NCI-H2081 treated with DMSO at 0.1 percent for 48 hours (cell line): ENCODE measurements at regions not wholly inside any gene's neighbourhood (a gene's known extent, or its start where the extent isn't known, plus 50 kb on each side); places are given as distances from the start of the nearest gene placed in this dataset.
A peak's percentile ranks its signal among the peaks of the same experiment; 100 is the strongest.

ENCODE experiments used
- DNase-seq: peaks from one replicate; lab custom pipeline; 2025; lab: John Stamatoyannopoulos, UW

DNA sequence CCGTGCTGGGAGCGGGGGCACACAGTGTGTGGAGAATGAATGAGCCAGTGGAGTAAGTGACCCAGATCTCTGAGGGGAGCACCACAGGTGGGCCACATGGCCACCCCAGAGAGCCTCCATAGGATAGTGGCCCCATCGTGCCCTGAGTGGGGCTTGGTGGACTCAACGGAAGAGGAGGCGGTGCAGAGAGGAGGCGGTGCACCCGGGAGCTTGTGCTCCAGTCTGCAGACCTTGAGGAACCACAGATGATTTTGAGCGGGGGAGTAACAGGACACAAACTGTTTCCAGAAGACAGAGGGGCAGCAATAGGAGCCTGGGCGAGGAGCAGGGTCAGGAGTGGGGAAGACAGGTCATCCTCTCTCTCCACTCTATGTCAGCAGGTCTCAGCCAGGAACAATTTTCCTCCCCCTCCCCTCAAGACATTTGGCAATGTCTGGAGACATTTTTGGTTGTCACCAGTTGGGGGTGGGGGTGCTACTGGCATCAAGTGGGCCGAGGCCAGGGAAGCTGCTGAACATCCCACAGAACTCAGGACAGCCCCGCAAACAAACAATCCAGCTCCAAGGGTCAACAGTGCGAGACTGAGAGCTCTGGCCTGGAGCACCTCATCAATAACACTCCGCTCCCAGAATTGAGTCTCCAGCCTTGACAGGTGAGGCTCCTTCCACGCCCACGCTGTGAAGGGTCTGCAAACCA is 182.2 kb downstream of the USP12 start:
- DNase-seq: no peak

DNA sequence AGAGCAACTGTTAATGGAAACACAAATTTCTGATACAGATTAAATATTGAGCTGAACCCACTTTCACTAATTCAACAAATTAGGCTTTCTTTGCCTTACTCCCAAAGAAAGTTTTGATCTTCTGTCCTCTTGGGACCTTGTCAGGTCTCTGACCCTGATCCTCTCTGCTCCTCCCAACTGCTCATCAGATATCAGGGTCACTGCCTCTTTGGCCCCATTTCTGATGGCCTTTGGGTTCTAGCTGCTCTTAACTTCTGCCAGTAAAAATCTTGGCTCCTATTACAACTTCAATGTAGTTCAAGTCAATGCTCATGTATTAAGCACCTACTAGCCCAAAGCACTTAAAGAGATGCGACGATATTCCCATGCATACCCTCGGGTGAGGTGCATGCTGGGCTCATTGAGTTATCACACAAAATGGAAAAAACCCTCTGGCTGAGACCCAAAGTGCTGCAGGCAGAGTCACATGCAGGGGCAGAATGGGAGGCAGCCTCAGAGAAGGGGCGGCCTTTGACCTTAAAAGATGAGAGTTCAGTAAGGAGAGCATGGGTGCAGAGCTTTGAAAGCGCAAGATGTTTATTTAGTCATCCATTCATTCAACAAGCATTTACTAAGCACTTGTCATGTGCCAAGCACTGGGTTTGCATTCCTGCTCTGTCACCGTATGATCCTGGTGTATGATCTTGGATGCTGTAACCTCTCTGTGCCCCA is 183.4 kb downstream of the USP12 start:
- no peak for DNase-seq

DNA sequence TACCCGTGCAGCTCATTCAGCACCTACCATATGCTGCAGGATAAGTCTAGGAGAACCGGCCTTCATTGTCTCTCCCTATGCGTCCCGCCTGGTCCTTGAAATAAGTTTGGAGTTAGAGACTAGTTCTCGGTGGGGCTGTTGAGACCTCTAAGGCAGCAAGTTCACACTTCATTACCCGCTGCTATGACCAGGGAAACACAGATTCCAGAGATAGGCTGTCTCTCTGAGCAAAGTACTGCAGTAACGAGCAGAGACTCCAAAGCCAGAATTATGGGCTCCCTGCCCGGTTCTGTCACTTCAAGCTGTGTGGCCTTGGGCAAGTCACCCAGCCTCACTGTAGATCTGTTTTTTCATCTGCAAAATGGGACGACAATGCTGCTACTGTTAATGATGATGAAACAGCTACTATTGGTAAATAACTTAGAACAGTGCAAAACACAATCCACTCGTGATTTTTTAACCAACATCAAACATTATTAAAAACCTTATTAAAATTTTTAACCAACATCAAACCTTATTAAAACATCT is 184.1 kb downstream of the USP12 start:
- no peak for DNase-seq

DNA sequence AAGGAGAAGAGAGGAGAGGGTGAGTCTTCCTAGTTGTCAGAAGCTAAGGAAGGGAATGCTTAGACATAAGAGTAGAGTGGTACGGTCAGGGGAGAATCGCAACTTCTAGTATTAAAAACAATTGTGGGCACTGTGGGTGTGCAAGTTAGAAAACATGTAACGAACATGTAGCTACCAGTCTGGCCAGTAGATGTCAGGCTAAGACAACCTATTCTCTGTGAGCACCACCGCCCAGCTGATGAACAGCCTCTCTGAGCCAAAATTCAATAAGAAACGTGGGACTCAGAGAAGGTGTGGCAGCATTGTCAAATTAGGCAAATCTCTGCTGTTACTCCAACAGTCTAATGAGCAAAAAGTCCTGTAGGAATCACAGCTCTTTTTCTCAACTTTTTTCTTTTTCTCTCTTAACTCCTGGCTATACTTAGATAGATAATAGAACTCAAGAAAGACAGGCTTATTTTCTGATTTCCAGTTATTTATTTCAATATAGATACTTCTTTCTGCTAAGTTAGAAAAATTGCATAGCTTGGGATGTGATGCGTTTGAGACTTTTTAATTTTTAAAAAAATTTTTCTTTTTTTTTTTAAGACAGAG is 186.2 kb downstream of the USP12 start:
- no peak for DNase-seq

DNA sequence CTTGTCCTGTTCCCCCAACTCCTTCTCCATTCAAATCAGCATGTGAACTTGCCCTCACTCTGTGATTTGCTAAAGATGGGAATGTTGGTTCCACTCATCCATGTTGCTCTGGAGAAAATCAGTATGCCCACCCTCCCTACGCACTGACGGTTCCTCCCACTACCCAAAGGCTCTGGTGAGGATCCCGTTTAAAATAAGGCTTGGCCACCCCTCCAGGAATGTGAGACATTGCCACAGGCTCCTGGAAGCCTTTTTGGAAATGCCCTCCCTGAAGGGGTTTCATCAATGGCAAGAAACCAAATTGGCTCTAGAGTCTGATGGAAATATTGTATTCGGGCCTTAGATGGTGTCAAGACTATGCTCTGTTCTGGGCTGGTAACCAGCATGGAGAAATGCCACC is 187.3 kb downstream of the USP12 start:
- DNase-seq: no peak

DNA sequence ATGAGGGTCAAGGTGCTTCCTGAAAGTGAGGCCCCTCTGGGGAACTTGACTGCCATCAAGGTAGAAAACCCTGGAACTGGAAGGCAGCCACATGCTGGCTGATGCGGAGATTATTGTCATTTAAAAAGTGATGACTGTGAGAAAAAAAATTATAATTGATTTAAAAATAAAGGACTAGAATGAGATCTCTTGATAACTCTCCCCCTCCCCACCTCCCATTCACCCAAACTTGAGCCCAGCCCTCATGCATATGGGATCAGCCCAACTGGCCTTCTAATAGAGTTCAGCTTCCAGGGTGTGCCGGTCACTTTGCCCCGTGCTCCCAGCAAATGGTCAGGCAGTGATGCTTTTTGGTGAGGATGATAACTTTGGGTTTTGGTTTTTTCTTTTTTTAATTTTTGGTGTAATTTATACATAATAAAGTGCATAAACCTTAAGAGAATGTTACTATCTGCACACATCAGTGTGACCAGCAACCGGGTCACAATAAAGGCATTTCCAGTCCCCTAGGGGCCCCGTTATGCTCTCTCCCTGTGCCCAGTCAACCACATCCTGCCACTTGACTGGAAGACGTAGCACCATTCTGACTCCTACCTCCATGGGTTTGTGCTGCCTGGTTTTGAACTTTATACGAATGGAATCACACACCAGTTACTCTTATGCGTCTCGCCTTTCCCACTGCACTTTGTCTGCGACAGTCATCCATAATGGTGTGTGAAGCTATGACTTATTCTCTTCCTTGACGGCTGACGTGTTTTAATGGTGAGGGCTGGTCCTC is 187.9 kb downstream of the USP12 start:
- no peak for DNase-seq

DNA sequence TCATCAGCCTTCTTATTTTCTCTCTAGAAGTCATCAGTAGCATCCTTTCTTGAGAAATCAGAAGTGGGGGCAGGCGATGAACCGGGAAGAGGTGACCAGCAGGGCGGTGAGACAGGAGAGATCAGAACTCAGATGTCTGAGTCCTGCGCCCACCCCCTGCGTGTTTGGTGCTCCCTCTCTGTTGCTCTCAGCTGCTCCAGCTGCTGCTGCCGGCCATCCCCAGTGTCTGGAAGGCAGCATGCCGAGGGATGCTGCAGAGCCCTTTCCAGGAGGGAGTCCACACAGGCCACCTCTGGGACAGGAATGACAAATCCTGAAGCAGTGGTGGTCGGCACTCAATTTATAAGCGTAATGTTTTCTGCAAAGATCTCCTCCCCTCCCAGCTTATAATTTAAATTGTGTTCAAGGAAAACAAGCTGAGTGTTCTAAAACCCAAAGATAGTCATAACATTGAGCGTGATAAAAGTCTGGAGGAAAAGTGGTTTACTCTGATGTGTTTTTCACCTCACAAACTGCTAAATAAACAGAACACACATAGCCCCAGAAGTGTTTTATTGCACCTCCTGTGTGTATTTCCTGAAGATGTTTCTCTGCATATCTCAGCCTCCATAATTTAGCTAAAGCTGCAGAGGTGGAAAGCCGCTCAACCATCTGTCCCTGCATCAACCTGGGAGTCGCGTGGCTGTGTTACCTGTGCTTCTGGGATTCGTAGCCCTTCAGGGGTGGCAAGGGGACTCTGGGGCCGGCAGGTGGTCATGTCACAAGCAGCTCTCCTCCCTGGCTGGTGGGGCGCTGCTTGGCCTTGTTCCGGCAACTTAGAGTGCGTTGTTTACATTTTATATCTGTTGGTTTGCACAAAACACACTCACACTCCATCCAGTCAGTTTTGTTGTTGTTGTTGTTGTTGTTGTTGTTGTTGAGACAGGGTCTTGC is 191.2 kb downstream of the USP12 start:
- DNase-seq: no peak

DNA sequence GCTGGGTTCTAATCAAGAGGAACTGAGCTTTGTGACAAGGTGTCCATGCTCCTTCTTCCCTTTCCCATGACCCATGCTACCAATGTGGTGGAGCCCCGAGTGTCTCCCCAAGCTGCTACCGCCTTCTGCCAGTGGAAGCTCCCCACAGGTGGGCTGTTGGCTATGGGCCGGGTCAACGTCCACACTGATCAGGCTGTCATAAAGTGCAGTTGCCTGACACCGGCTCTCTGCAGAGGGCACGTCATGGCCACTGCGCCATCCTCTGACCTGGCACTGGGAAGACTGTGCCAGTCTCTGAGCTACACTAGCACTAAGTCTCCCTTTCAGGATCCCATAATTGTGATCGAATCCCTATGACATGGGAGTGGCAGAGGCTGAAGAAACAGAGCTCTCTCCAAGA is 192.3 kb downstream of the USP12 start:
- no peak for DNase-seq

DNA sequence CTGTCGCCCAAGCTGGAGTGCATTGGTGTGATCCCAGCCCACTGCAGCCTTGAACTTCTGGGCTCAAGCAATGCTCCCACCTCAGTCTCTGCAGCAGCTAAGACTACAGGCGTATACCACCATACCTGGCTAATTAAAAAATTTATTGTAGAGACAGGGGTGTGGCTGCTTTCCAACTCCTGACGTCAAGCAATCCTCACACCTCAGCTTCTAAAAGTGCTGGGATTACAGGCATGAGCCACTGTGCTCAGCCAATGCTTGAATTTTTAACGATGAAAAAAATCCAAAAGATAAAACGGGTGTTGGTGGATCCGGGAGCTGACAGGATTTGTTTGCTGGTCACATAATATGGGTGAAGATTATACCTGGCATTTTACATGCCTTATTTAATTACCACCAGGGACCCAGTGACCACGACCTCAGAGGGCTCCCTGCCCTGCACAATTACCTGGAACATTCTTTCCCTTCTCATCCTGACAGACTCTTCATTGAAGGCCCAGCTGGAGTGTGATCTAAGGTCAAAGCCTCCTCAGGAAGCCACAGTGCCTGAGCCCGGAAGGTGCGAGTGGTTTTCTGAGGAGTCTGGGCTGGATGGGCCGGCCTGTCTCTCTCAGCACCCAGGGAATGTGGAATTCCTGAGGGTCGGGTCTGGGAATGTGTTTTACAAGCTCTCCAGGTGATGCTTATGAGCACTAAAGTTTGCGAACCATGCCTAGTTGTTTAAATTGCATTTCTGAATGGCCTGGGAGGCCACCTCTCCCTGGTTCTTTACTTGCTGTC is 193.3 kb downstream of the USP12 start:
- no peak for DNase-seq

DNA sequence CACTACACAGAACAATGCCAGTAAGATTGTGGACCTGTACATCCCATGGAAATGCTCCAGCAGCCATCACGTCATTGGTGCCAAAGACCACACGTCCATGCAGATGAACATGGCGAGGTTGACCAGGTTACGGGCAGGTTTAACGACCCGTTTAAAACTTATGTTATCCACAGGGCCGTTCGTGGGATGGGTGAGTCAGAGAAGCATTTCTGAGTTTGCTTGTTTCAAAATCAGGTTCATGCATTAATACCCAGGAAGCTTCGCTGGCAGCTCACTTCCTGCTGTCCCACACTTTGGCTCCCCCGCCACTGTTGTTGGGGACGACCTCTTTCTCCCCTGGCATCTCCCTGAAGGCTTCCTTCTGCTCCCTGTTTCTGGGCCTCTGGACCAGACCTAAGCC is 194.1 kb downstream of the USP12 start:
- no peak for DNase-seq

DNA sequence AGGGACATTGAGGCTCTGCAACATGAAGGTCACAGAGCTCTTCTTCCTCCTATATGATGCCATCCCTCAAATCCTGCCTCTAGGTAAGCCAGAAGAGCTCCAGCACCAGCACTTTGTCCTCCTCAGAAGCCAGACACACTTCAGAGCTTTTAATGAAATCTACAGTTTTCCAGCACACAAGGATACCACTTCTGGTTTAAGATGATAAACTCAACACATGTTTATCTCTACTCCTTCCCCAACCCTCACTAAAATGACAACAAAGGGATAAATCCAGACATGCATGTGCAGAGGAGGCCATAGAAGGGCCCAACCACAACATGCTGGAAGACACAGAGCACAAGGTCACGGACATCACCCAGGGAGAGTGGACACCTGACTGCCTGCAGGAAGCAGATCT is 195.3 kb downstream of the USP12 start:
- DNase-seq: no peak

DNA sequence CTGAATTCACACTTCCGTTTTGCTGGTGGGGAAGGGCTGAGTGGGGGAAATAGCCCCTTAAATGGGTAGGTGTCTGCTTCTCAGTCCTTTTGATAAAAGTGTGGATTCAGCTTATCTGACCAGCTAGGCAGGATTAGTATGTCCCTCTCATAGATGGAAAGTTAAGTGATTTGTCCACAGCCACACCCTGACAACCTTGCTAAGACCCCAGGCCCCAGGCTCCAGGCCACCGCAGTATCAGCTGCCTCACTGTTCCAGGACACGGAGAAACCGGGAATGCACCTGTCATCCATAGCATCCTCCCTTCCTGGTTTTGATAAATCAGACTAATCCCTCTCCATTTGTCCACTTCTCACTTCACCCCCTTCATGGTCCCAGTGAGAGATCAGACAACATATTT is 197.7 kb downstream of the USP12 start:
- no peak for DNase-seq

DNA sequence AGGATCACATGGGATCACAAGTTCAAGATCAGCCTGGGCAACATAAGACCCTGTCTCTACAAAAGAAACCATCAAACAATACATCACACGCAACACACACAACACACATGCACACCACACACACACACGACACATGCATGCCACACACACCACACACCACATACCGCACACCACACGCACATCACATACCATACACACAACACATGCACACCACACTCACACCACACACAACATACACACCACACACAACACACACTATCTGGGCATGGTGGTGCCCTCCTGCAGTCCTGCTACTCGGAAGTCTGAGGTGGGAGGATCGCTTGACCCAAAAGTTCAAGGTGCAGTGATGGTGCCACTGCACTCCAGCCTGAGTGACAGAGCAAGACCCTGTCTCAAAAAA is 198.3 kb downstream of the USP12 start:
- DNase-seq: no peak

DNA sequence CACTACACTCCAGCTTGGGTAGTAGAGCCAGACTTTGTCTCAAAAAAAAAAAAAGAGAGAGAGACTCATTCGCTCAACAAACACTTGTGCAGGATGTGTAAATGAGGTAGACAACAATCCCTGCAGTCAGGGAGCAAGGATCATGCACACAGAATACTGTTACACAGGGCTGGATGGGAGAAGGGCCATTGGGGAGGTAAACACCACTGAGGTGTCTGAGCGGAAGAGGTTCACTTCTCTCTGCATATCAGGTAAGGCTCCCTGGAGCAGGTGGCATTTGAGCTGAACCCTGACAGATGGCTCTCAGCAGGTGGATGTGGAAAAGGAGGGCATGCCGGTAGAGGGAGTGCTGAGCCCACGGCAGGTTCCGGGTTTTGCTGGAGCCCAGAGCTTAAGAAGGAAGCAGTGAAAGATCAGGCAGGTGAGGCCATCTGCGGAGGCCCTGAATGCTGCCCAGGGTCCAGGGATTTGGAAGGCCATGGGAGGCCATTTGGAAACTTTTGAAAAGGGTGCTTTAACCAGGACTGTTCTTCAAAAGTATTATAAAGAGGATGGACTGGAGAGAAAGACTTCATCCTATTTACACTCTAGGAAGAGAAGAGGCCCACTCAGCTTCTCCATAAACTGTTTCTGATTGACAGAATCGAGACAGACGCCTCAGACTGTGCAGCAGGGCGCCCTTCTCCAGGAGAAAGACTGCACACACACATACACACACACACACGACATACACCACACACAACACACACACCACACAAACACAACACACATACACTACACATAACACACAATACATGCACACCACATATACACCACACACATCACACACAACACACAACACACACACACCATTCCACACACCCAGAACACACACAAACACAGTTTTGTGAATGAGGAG is 199.4 kb downstream of the USP12 start:
- DNase-seq: peak; percentile 23

DNA sequence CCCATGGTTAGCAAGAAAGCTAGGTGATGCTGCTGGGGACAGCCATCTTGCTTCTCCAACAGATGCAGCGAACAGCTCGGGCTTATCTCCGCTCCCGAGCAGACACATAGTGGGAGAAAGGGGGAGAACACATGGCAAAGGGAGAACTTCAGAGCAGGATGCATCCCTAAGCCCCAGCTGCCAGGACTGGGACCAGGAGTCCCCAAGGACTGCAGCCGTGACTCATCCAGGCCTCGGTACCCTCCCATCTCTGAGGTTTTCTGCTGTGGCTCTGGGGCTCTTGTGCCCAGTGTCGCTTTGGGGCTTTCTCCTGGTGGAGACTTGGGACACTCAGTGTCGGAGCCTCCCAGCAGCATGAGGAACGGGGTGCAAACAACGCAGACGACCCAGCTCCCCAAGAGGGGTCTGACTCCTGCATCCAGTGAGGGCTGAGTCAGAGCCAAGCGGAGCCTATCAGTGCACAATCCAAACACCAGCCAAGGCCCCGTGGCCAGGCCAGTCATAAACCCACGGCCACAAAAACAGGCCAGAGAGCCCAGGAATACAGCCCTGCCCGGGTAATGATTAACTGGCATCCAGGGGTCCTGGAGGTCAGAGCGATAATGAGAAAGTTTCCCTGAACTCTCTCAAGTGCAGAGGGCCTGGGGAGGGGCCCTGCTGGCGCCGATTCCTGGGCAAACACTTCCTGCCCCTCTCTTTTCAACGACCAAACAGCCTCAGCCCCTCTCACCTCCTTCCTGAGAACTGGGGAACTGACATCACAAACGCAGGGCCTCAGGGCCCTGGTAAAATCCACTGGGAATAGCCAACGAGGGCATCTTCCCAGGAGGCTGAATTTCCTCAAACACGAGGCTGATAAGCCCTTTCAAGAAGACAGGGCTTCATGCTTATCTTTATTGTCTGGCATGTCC is 202.9 kb downstream of the USP12 start:
- DNase-seq: no peak

DNA sequence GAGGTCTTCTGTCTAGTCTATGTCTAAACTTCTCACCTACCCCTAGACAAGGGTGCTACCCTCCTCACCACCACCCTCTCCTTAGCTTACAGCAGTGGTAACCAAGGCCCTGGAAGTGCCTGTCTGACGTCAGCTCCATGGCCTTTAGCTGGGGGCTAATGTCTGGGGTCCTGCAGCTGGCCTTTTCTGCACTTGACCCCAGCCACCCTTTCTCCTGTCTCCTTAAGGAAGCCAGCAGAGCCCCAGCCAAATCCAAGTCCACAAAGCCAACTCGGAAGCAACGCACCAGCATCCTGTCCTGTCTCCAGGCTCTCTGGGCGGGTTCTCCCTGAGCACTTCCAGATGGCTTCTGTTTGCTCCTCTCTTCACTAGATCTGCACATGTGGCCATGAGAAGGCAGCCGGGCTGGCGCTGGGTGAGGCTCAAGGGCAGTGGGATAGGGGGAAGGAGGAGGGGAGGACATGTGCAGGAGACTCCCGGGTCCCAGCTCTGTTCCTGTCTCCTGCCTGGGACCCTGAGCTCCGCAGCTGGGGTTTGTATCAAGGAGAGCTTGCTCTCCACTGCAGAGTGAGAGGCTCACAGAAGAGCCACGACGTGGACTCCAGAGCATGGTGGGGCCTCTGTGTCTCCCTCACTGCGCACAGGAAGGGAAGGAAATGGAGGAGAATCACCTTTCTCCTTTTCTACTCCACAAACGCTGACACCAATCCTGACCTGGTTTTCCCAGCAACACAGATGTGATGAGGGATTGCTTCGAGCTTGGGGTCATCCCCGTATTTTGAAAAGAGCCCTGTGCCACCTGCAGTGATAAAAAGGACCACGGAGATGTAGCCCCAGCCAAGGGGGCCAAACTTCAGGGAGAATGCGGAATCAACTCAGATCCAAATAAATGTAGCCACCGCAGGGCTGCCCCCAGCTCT is 204.2 kb downstream of the USP12 start:
- DNase-seq: no peak

DNA sequence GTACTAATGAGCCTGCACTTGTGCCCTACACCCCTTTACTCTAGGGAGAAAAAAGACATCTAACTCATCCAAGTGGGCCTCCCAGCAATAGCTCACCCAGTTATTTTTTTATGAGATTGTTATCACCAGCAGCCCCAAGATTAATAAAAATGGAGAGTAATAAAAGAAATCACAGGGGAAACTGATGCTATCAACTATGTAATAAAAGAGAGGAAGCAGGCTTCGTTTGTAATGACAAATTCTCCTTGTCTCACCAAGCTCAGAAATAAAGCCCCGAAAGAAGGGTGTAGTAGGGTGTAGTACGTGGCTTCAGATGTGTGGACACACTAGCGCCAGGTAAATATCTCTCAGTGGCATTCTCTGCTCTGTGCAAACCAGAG is 204.9 kb downstream of the USP12 start:
- DNase-seq: no peak
